HG02678 (cell line): ENCODE measurements at regions not wholly inside any gene's neighbourhood (a gene's known extent, or its start where the extent isn't known, plus 50 kb on each side); places are given as distances from the start of the nearest gene placed in this dataset.
A peak's percentile ranks its signal among the peaks of the same experiment; 100 is the strongest.
"Not testable (repeated sequence)": the region's sequence is repeated elsewhere in the genome, so short reads cannot be mapped to it uniquely, and the experiment has no call there.

Experiments
- ATAC-seq: cut with Tn5 transposase; IDR thresholded peaks from one replicate; pipeline ENCODE4 v1.9.1; 2021; ENCODE audit warnings: mild to moderate bottlenecking, moderate library complexity; ENCODE audit not compliant: unreplicated experiment

DNA sequence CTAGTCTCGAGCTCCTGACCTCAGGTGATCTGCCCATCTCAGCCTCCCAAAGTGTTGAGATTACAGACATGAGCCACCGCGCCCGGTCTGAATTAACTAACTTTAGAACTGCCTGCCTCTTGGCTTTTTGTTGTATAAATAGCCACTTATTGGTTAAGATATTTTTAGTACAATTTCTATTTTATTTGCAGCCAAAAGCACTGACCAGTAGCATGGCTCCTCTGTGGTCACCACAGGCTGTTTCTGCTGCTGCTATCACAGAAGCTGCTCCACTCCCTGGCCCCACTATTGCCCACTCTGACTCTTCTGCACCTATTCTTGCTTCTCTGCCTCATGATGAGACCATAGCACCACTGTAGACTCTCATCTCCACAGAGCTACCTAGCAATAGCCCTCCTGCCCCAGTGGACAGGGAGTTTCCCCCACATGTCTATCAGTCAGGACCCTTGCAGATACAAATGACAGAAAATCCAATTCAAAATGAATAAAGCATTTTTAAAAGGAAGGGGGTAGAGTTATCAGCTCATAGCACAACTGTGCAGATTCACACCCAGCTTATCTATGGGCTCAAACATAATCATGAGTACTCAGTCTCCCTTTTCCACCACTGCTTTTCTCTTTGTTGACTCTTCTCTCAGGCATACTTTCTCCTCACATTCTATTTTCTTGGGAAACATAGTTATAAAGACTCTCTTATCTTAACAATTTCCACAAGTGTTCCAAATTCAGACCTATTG, 151.8 kb upstream of the EPB41L4A start:
- no peak for ATAC-seq

DNA sequence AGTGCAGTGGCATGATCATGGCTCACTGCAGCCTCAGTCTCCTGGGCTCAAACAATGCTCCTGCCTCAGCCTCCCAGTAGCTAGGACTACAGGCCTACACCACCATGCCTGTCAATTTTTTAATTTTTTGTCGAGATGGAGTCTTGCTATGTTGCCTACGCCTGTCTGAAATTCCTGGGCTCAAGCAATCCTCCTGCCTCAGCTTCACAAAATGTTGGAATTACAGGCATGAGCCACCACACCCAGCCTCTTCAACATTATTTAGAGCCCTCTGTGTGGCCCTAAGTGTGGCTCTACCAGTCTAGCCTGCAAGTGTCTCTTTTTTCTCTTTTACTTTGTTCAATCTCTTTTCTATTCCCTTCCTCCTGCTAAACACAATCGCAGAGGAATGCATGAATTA, 154.4 kb upstream of the EPB41L4A start:
- no peak for ATAC-seq

DNA sequence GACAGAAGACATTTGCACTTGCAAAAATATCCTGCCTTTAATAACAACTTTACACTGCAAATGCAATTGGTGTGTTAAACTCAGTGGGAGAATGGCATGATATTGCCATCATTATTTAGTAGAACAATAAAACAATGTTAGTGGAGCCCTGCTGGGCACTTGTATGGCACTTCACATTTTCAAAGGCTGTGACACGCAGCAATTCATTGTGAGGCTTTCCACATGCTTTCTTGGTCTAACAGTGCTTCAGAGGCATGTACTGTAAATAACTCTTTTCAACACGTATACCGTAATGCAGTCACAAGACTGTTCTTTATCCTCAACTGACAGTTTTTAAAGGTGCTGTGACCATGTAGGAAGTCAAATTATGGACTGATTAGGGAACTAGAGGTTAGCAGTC, 155.5 kb upstream of the EPB41L4A start:
- no peak for ATAC-seq

DNA sequence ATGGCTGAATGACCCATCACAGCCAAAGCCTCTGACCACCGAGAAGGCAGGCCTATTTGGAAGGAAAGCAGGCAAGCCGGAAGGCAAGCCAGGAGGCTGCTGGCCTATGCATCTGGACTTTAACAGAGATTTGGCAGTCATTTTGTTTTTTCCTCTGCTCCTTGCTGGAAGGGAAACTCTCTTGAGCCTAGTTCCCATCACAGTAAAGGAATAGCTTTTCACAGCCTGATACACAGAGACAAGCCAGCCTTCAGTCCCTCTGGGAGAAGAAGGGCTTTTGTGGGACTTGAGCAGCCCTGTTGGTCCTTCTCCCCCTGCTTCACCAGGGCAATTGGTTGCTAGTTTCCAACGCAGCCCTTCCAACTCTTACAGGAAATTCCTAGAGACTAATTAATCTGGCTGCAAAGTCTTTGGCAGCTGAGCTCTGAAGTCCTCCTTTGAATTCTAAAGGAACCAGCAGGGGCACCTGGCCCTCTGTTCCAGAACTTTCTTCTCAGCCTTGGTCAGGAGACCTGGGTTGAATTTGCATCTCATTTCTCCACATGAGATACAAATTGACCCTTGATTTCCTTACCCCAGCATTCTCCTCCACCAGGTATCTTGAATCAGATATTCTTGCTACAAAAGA, 157.3 kb upstream of the EPB41L4A start:
- ATAC-seq = no peak

DNA sequence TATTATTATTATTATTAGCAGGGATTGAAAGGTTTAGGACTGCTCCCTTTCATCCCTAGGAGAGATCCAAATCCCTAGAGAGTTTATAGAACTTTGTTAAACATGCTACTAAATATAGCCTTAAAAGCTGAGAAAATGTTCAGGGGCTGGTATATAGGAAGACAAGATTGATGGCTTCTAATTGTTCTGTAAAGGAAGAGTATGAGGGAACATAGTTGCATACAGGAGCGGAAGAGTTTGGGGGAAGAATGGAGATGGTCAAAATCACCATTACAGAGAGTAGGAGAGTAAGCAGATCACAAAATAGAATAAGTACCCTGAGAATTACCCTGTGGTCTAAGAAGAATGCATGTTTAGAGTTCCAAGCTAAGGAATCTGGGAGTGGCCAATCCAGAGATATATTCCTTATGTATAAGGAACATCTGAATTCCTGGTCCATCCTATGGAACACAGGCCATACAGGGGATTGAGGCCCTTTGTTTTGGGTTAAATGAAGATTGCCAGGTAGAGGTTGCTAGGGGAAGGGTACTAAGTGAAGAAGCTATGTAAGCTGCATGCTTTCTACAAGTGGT, 158.0 kb upstream of the APC start:
- ATAC-seq = no peak

DNA sequence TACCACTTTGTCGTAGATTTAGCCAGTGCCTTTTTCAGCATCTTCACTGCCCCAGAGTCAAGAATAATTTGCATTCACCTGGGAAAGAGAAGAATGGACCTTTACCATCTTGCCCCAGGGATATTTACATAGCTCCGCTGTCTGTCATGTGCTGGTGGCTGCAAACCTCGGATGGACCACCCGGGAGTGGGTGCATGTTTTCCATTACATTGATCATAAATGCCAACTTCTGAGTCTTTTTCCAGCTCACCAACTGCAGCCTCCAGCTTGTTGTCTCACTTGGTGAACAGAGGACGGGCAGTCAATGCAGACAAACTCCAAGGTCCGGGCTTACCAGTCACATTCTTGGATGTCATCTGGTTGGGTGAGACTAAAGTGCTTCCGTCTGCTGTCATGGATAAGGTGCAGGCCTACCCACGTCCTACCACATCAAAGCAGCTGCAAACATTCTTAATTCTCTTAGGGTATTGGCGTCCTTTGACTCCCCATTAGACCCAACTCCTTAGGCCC, 155.8 kb upstream of the APC start:
- ATAC-seq = no peak

DNA sequence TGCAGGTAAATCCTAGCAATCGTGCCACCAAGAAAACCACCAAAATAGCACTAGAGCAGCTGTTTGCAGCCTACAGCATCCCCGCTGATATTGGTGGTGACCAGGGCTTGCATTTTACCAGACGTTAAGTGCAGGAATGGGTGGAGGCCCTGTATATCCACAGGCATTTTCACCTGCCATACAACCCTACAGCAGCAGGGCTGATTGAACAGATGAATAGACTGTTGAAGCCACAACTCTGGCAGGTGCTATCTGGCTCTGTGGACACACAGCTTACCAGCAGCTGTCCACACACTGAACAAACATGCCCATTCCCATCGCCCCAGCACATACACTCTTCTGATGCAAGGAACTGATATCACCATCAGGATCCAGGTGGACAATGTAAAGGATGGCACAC, 154.5 kb upstream of the APC start:
- no peak for ATAC-seq

DNA sequence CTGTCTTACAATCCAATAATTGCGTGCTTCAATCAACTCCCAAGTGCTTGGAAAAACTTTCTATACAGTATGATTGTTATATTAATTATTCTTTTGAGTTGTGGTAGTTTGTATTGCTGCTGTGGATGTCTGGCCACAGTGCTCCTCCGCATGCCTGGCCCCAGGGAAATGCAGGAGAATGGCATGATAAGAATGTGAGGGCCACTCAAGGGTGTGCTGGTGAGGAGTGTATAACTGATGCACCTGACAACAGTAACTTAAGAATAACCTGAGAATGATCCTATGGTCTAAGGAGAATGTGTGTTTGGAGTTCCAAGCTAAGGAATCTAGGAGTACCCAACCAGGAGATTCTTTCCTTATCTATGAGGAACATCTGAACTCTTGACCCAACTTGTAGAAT, 152.9 kb upstream of the APC start:
- no peak for ATAC-seq

DNA sequence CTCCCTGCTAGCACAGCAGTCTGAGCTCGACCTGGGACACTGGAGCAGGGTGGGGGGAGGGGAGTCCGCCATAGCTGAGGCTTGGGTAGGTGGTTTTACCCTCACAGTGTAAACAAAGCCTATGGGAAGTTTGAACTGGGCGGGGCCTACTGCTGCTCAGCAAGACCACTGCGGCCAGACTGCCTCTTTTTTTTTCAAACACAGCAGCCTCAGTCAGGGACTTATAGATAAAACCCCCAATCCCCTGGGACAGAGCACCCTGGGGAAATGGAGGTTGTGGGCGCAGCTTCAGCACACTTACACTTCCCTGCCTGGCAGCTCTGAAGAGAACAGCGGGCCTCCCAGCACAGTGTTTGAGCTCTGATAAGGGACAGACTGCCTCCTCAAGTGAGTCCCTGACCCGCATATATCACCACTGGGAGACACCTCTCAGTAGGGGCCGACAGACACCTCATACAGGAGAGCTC, 151.1 kb upstream of the APC start:
- ATAC-seq = no peak

DNA sequence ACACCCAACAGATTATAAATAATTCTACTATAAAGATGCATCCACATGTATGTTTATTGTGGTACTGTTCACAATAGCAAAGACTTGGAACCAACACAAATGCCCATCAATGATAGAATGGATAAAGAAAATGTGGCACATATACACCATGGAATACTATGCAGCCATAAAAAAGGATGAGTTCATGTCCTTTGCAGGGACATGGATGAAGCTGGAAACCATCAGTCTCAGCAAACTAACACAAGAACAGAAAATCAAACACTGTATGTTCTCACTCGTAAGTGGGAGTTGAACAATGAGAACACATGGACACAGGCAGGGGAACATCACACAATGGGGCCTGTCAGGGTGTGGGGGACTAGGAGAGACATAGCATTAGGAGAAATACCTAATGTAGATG, 146.8 kb upstream of the APC start:
- ATAC-seq = not testable (repeated sequence)

DNA sequence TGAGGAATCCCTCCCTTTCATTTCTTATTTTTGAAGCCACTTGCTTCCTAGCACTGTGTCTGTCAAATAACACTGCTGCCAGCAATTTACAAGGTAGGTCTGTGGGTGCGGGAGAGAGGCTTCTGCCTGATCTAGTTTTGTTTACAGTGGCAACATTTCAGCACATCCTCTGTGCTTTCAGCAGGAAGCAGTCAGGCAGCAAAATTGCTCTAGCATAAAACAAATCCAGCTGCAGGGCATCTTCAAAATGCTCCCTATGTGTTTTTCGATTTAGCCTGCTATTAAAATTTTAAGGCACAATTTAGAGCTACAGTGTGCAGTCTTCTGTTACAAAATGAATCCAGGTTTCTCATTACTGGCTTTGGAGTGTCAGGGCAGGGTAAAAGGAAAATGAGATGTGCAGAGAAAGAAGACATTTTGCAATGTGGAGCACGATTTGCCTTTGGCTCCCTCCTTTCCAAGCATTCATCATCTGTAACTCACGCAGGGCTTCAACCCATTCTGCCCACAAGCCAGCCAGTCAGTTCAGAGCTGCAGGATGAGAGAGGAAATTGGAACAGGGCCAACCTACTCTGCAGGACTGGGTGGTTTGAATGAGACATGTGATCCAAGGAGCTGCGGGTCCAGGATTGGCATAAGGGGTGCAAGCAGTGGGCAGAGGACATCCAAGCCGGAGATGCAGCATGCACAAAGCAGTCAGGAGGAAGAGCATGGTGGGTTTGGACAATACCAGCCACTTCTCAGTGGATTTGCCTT, 143.4 kb upstream of the APC start:
- ATAC-seq = no peak

DNA sequence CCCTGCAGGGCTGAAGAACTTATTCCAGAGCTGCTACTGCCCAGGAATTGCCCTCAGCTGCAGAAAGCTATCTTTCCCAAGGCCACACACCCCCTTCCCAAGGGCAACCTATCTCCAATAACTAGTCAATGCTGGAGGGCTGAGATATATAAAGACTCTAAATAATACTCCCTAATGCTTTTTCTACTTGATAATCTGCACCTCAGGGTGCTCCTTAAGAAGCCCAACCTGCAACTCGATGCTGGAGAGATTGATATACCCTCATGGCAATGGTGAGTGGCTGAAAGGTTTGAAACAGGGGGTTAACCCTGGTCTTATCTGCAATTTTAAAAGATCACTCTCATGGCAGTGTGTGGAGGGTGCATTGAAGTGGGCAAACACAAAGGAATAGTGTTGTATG, 142.7 kb upstream of the APC start:
- no peak for ATAC-seq

DNA sequence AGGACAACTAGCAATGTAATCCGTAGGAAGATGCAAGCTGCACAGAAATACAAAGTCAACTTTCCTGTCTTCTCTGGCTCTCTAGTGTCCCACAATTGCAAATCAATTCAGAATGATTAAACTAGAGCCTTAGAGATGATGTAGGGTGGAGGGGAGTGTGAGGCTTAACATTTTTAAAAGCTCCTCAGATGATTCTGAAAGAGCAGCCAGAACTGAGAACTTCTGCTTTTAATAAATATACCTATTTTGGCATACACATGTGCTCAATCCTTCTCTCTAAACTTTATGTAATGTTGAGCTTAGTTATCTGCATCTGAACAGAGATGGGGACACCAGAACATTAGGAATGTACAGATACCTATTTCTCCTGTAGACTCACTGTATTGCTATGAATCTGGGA, 139.9 kb upstream of the APC start:
- no peak for ATAC-seq

DNA sequence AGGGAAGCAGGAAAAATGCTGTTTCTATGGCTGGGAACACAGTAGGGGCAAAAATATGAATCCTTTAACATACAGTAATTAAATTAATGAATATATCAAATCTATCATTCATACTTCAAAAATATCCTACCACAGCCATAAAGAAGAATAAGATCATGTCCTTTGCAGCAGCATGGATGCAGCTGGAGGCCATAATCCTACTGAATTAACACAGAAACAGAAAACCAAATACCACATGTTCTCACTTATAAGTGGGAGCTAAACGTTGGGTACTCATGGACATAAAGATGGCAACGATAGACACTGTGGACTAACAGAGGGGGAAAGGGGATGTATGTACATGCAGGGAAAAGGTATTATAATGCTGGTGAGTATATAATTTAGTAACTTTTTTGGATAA, 137.2 kb upstream of the APC start:
- ATAC-seq = not testable (repeated sequence)

DNA sequence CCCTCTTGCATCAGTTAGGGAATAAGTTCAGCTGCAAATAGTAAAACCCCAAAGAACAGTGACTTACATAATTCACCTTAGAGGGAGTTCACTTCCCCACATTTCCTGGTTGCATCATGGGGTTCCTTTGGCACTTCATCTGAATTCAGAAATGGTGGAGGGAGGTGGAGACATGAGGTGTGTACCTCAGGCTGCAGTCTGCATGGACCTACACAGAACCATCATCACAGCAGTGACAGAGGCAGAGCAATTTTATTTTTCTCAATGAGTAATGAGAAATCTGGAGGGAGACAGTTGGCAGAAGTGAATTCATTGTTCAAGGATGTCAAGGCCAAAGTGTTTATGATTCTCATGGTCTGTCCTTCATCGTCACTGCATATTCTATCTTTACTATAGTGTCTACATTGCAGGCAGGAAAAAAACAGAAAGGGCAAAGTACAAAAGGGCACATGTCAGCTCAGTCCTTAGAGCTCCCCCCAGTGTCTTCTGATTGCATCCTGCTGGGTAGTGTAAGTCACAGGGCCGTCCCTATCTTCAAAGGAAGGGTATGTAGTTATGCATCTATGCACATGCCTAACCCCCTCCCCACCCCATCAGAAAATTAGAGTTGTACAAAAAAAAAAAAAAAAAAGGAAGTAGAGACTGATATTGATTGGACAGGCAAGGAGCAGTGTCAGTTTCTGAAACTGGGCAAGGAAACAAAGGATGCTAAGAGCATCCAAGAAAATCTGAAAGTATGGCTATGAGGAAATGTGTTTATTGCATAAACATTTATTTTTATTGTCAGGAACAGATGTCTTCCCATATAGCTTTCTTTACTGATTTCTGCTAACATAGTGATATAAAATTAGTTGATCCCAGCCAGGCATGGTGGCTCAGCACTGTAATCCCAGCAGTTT, 132.7 kb upstream of the APC start:
- ATAC-seq = peak; percentile 61

DNA sequence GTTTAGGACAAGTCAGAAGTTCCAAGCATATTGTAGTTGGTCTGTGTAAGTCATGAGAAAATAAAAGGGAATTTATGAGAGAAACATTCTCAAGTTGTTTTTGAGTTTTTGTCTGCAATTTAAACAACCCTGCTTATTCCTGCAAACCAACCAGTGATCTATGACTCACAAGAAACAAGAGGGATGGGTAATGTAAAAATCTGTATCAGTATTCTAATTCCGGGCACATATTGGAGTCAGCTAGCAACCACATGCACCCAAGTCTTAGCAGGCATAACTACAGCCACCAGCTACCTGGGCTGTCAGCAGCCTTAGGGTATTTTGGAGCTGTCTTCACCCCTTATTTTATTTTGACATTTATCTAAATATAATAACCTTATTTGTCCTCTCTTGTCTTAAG, 128.7 kb upstream of the APC start:
- ATAC-seq = no peak

DNA sequence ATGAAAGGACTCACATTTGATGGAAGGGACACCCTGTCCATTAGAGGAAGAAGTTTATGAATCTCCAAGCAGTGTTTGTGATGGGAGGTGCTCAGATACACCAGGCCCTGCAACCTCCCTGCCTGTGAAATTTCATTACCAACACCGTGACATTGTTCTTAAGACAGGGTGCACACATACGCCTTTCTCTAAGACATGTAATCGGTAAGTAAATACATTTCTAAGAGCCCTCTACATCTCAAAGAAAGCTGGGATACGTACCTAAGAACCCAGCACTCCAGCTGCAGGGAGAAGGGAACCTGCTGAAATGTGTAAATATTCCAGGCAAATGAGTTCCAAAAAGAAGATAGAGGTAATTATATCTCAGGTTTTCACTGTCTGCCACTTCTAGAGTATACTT, 125.0 kb upstream of the APC start:
- ATAC-seq = no peak

DNA sequence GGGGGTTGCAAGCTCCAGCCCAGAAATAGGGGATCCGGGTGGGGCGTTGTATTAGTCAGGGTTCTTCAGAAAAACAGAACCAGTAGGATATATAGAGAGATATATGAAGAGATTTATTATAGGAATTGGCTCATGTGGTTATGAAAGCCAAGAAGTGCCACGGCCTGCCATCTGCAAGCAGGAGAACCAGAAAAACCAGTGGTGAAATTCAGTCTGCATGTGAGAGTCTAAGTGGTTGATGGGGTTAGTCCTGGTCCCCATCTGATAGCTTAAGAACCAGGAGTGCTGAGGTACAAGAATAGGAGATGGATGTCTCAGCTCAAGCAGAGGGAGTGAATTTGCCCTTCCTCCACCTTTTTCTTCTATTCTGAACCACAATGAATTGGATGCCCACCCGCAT, 123.4 kb upstream of the APC start:
- no peak for ATAC-seq

DNA sequence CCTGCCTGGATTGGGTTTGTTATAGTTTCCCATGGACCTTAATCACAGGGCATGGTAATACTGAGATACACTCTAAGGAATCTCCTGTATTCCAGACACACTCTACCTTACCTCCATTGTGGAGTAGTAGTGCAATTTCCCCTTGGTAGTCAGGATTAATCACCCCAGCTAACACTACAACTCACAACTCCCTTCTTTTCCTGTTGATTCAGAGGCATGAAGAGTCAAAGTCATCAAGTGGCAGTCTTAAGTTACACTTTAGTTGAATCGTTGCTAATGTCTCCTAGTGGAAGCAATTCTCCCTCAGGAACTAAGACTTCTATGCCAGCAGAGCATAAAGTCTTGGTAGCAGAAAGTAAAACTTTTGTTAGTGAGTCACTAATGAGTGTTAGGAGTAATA, 122.7 kb upstream of the APC start:
- no peak for ATAC-seq

DNA sequence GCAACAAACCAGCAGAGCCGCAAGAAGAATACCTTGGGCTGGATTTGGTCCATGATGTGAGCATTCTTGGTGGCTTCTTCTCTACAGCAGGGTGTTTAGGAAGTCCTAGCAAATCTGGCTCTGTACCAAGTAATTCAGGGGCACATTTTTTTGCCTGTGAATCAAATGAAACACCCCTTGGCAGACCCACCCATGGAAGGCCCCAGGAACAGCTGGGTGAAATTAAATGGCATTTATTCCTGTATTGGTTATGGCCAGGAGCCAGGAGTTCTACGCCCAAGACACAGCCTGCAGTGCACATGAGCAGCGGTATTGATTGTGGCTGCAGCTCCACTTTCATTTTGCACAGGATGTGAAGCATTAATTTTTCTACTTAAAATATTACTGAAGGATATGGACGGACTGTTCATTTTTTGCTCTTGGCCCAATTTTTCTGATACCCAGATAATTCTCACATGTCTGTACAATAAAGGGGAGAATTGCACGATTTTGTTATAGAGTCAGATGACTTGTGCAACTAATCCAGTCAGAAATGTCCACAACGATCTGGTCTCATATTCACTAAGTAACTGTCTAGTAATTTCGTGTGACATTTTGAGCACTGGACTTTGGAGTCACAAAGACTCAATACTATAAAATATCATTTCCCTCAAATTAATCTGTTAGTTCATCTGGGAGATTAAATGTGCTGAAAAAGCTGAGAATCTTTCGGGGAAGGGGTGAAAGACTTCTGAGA, 120.7 kb upstream of the APC start:
- no peak for ATAC-seq
